ENCODE measurements at regions not wholly inside any gene's neighbourhood (a gene's known extent, or its start where the extent isn't known, plus 50 kb on each side); places are given as distances from the start of the nearest gene placed in this dataset.

- TF ChIP-seq SUZ12 (IDR thresholded peaks at IDR 0.05; ENCODE audit: extremely low read depth, insufficient read depth, insufficient read length) (no peak), ZNF274 (IDR thresholded peaks at IDR 0.05; ENCODE audit: low read depth, low read length) (no peak)
Measured at GRCh38 chr2:14261771-14262170, 370.7 kb upstream of the LRATD1 start.

Data from NT2/D1 (cell line).